HG03521 (cell line): ENCODE measurements at regions not wholly inside any gene's neighbourhood (a gene's known extent, or its start where the extent isn't known, plus 50 kb on each side); places are given as distances from the start of the nearest gene placed in this dataset.
"Not testable (repeated sequence)": the region's sequence is repeated elsewhere in the genome, so short reads cannot be mapped to it uniquely, and the experiment has no call there.

Source experiments
- ATAC-seq: cut with Tn5 transposase; IDR thresholded peaks from one replicate; pipeline ENCODE4 v1.9.1; 2021; ENCODE audit warnings: mild to moderate bottlenecking, moderate library complexity; ENCODE audit not compliant: unreplicated experiment

DNA sequence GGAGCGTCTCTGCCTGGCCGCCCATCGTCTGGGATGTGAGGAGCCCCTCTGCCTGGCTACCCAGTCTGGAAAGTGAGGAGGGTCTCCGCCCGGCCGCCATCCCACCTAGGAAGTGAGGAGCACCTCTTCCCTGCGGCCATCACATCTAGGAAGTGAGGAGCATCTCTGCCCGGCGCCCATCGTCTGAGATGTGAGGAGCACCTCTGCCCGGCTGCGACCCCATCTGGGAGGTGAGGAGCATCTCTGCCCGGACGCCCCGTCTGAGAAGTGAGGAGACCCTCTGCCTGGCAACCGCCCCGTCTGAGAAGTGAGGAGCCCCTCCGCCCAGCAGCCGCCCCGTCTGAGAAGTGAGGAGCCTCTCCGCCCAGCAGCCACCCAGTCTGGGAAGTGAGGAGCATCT lies 84.5 kb downstream of the IDS start:
- ATAC-seq = not testable (repeated sequence)

DNA sequence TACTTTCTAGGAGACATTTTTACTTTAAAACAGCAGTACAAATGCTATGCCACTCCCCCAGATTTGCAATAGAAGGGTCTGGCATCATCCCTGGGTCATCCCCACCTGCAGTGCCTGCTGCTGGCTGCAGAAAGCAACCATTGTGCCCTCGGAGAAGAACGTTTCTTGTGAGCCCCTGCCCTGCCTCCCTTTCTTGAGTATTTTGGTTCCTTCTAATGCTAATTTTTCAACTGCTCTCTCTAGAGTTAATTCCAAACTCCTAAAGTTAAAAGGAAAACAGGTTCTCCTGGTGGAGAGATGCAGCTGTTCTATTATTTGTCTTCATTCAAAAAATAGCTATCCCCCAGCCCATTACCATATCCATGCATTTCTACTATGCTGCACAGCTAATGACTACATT lies 107.1 kb downstream of the IDS start:
- no peak for ATAC-seq

DNA sequence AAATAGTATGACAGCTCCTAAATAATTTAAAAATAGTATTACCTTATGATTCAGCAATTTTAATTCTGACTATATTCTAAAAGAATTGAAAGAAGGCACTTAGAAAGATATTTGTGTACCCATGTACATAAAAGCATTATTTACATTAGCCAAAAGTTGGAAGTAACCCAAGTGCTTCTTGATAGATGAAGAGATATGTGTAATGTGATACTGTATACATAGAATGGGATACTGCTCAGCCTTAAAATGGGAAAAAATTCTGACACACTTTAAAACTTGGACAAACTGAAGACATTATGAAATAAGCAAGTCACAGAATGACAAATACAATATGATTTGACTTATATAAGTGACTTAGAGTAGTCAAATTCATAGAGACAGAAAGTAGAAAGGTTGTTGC lies 112.2 kb downstream of the IDS start:
- no peak for ATAC-seq

DNA sequence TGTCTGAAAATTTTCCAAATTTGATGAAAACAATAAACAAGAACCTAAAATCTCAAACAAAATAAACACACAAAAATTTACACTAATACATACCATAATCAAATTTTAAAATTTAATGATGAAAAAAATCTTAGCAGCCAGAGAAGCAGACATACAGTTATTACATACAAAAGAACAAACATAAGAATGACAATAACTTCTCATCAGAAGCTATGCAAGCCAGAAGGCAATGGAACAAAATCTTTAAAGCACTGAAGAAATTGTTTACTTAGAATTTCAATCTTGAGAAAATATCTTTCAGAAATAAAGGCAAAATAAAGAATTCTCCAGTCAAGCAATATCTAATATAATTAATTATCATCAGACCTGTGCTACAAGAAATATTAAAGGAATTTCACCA lies 121.3 kb downstream of the IDS start:
- ATAC-seq = no peak

DNA sequence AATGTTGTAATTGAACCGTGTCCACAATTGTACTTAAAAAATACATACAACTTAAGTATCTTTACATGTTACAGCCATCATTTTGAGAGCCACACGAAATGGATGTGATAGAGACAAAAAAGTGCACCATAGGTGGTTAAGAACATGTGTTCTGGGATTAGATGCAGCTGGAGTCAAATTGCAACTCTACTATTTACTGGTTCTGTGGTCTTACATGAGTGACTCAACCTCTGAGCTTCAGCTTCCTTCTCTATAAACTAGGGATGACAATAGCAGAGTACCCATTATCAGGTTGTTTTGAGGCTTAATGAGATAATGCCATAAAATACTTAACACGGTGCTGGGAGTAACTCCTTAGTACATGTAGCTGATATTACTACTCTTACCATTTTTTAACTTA lies 130.4 kb downstream of the IDS start:
- ATAC-seq = no peak

DNA sequence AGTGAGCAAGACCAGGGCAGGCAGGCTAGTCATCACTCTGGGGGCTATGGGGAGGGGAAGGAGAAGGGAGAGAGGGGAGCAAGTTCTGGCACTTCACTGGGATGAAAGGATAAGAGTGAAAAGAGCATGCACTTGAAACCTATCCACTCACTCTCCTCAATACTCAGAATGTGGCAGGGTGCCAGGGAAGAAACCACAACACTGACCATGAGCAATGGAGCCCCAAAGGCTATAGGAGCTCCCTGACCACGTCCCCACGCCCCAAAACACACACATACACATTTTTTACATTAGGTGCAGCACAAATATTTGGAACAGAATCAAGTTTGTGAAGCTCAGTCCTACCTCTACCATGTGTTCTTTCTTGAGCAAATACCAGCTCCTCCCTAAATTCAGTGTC lies 132.2 kb downstream of the IDS start:
- no peak for ATAC-seq

DNA sequence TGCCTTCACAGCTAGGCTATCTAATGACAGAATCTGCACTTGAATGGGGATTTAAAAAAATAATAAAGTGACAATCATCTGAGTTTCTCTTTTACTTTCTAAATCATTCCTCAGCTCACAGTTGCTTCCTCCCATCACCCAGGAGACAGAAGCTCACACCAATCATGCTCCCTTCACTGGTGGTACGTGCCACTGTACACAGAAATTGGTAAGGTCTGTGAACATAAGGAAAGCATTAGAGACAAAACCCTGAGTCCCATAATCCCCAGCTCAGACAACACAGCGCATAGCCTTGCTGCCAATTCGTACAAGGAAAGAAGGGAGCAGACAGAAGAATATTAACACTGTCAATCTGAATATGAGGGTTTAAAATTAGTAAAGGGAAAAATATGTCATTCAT lies 133.1 kb downstream of the IDS start:
- no peak for ATAC-seq

DNA sequence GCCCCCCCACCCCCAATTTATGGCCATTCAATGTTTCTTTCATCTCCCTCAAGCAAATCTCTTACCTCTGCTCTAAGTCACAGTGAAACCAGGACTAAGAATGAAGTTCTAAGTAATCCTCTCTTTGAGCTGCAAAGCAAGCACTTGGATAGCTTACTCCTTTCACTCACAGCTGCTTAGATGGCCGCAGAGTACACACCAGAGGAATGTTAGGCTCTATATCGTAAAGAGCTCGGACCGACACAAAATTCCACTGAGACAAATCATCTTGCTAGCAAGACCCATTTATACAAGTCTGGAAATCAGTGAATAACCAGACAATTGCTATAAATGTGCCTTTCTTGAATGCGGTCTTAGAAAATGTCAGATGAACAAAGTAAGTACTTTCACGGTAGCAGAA lies 135.0 kb downstream of the IDS start:
- no peak for ATAC-seq

DNA sequence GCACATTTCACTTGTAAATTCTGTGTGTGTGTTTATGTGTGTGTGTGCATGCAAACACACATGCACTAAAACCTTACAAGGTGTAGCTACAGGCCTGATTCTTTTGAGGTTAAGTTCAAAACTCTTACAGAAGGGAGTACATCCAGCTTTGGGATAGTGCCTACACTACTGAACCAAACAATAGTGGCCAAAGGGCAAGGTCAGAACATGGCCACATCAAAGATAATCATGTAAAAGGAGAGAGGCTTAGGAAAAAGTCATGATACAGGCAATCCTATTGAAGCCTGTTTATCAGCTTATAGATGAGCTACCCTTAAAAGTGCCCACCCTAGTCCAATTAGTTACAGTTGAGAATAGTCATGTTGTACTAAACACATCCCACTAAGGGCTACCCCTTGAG lies 139.6 kb downstream of the IDS start:
- ATAC-seq = no peak

DNA sequence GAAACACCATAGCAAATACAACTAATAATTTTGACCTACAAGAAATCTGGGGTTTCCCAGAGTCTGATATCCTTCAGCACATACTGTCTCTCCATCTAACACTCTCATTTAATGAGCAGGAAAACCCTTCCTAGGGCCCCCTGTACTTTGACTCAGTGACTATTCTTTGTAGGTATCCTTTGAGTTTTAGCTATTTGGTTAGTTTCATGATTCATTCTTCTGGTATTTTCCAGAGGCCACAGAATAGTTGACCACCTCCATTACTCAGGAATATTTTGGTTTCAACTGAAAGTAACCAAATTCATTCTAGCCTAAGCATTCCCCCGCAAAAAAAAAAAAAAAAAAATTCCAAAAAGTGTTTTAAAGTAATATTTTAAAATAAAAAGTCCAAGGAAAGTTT lies 140.0 kb downstream of the IDS start:
- ATAC-seq = no peak

DNA sequence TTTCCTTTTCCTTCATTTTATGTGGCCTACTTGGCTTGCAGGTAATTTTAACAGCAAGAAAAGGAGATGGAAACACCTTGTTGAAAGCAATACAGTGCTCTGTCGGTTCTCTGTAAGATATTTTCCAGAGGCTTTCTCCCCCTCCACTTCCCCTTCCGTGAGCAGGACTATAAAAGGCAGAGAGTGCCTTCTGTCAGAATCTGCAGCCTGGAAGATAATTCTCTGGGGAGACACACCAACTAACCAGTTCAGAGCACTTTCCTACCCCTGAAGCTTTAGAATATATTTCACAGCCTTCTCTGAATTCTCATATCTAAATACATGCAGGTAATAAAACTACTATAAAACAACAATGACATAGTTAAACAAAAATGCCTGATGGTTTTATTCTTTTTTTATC lies 141.1 kb downstream of the IDS start:
- ATAC-seq = no peak

DNA sequence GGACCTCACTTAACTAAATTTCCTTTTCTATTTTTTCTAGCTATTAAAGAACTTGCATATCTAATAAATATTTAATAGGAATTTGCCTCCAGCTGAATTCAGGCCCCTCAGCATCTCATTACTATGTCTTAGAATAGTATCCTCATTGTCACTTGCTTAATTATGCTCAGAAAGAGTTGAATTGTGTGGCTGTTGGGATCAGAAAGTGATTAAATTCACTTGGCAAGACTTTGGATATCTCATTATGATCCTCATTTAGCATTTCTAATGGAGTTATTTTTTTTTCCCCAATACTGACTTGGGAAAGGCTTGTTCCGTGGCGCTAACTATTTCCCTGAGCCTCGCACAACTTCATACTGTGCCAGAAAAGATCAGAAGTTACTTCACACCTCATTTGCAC lies 158.8 kb downstream of the IDS start:
- no peak for ATAC-seq

DNA sequence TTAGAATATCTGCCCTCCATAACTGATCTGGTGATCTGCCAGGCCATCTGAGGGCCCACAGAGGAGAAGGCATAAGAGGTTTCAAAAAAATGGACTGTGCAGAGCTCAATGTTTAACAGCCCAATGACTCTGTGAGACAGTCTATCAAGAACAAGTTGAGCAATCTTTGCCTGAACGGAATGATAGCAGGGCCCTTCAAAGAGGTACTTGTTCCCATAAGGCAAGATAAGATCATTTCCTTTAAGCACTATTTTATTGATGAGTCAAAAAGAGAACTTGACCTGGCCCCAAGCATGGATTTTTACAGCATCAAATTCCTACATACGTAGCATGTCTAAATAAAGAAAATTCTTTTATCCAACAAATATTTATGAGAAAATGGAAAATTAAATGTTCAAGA lies 182.8 kb downstream of the IDS start:
- no peak for ATAC-seq

DNA sequence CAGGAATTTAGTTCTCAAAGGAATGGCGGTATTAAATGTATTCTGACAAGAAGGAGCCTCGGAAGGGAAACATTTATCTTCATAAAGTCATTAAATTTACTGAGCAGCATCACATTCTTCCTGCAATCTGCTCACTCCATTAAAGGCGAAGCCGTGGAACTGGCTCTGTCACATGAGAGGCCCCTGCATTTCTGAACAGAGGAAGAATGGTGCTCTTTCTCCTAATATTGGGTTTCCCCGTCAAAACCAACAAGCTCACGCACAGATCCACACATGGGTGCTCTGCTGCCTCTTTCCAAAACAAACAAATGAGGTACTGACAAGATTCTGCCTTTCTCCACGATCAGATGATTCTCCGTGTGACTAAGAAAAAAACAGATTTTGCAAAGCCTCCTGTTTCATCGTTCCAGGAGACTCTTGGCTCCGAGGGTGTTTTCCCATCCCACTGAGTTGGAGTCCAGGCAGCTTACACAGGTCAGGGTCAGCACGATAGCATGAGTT lies 191.2 kb downstream of the IDS start:
- ATAC-seq = no peak

DNA sequence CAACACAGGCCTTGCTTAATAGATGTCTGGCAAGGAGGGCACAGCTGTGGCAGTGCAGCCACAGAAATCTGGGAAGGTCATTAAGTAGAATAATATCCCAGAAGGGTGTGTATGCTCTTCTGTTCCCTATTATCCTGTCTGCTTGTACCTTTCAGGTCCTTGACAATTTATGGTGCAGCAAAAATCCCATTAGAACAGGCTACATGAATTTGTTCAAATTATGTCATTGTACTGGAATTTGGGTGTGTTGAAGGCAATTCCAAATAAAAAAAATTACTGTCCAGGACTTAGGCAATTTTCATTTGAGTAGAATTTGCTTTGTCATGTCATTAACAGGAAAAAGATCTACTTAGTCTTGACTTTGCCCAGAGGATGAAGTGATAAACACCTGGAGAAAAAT lies 192.1 kb downstream of the IDS start:
- no peak for ATAC-seq

DNA sequence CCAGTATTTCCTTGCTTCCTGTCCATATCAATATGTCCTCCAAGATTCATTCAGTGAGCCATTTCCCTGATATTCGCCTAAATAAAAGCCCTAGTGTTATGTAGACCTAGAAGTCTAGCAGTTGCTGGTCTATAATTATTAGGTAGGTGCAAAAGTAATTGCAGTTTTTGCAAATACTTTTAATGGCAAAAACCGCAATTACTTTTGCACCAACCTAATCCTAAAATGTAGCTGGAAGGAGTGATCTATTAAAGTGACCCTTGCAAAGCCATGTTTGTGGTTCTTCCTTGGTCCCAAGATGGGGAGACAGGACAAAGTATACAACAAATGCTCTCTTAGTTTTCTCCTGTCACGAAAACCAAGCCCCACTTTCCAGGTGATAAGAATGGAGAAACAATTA lies 193.0 kb downstream of the IDS start:
- ATAC-seq = no peak

DNA sequence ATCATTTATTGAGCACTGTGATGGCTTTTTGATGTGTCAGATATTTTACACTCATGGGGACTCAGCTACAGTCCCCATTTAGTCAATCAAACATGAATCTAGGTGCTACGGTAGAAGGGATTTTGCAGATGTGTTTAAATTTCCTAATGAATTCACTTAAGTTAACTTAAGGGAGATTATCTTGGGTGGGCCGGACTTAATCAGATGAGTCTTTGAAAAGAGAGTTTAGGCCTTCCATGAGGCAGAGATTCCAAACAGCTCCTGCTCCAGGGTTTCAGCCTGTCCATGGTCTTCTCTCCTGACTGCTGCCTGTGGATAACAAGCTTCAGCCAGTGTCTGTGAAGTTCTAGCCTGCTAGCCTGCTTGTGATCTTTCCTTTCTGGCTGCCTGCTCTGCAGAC lies 202.4 kb downstream of the IDS start:
- ATAC-seq = no peak

DNA sequence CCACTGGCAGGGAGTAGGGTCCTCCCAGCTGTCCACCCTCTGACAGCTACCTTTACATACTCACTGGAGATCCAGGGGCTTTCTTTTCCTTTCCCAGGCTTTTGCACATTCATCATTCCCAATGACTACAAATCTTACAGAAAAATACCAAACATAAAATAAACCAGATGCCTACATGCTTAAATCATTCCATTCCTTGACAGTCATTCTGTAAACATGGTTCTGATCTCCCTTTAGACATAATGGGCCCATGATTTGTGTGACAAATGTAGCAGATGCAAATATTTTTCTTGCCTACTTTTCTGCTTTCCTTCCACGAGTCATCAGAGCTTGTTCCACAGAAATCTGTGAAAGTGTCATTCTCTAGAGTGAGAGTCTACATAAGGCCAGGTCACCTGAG lies 207.0 kb downstream of the IDS start:
- ATAC-seq = no peak

DNA sequence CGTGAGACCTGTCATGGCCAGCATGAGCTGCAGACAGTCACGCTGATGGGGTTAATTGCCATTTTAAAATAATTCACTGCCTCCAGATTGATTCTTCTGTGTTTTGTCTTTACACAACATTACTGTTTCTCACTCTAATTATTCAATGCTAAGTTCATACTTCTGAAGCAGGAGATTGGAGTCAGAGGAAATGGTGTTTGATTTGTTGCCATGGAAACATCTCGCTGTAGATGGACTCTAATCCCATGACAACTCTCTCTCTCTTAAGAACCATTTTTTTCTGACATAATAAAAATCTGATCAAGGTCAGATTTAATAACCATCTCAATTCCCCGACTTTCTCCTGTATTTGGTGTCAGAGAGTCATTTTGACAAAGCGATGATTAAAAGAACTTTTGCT lies 209.0 kb downstream of the IDS start:
- no peak for ATAC-seq

DNA sequence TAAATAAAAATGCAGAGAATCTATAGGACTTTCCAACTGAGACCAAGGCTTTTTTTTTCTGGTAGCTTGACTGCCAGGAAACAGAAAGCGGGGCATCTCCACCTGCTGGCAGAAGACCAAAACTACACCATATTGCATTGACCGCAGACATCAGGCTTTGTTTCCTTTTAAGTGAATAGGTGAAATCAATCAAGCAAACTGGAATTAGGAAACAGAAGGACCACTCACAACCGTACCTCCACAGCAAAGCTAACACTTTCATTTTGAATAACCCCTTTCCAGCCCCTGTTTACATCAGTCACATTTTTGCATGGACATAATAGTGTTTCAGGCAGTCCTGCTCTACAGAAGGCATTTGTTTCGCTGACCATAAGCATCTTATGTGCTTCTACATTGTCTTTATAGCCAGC lies 218.2 kb downstream of the IDS start:
- ATAC-seq = peak; percentile 43

DNA sequence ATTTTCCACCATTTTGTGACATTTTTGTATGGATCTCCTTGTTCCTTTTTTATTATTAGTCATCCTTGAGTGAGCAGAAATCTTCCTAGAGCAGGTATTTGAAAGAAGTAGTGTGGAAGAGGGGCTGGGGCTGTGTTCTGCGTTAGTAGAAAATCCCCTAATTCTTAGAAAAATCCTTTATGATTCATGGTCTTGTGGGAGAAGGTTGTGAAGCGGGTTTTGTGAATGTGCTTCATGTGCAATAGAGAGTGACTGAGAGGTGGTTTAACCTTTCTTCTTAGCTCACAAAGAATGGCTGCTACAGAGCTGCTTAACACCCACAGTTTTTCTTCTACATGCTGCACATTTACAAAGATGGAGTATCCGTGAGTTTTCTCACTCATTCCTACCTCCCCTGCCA lies 220.5 kb downstream of the IDS start:
- no peak for ATAC-seq

DNA sequence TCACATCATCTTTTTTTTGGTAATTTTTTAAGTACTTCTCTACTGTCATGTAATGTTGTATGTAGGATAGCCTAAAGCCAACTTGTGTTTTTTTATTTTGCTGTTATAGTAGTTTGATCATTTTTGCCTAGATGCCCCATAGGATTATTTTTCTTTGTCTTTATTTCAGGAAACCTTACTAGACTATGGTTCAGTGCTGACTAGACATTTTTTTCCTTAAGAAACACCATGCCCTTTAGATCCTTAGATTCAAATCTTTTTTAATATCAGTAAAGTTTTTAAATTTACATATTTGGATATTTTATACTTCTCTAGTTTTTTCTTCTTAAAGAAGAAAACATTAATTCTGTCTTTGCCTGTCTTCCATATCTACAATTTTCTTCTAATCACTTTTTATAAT lies 221.3 kb downstream of the IDS start:
- no peak for ATAC-seq

DNA sequence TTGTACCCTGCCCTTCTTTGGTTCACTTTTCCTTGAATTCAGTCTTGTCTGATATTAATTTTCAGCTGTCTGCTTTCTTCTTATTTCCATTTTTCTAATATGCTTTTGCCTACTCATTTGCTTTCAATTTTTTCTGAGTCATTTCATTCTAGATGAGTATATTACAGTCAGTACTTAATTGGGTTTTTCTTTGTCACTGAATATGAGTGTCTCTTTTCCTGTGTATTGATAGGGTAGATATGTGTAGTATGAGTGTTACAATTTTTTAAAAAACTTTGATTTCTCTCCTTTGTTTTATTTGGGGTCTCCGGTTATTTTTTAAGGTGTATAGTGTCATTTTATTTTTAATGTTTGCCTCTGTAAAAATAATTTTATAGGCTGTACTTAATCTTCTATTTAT lies 222.2 kb downstream of the IDS start:
- no peak for ATAC-seq

DNA sequence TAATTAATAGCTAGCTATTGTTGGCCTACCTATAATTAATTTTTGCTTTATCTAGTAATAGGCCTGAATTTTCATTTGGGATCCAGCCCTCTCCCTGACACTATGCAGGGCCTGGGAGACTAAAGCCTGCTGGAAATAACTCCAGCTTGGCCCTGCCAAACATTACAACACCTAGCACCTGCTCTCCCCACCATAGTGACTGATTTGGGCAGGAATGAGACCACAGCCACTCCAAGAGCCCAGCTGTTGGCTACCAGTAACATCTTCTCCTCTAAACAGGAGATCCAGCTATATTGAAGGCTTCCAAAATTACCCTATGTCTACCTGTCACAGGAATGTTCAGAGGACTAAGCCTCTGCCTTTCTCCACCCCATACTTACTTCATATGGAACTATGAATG lies 225.1 kb downstream of the IDS start:
- ATAC-seq = no peak
